ENCODE measurements at regions not wholly inside any gene's neighbourhood (a gene's known extent, or its start where the extent isn't known, plus 50 kb on each side); places are given as distances from the start of the nearest gene placed in this dataset.
"Not testable (repeated sequence)": the region's sequence is repeated elsewhere in the genome, so short reads cannot be mapped to it uniquely, and the experiment has no call there.

GRCh38 chr6:119781365-119781764, 431.8 kb upstream of the MAN1A1 start:
- DNase-seq, result no peak

- no peak for DNase-seq
These were observed 418.6 kb upstream of the MAN1A1 start for GRCh38 chr6:119768201-119768600.

GRCh38 chr6:119764927-119765681, 415.5 kb upstream of the MAN1A1 start:
- no peak for DNase-seq

GRCh38 chr6:119760046-119760445, 410.5 kb upstream of the MAN1A1 start:
- DNase-seq, result no peak

GRCh38 chr6:119758385-119758784, 408.8 kb upstream of the MAN1A1 start:
- DNase-seq, result no peak

GRCh38 chr6:119757467-119757866, 407.9 kb upstream of the MAN1A1 start:
- DNase-seq, result no peak

GRCh38 chr6:119749335-119749734, 399.8 kb upstream of the MAN1A1 start:
- DNase-seq, result no peak

GRCh38 chr6:119748535-119748934, 399.0 kb upstream of the MAN1A1 start:
- not testable (repeated sequence) for DNase-seq

- peak; percentile 76 for DNase-seq
These were observed 392.7 kb upstream of the MAN1A1 start for GRCh38 chr6:119742188-119742803.

GRCh38 chr6:119739769-119740168, 390.2 kb upstream of the MAN1A1 start:
- DNase-seq, result no peak

- no peak for DNase-seq
These were observed 388.9 kb upstream of the MAN1A1 start for GRCh38 chr6:119738425-119738824.

- no peak for DNase-seq
These were observed 386.9 kb upstream of the MAN1A1 start for GRCh38 chr6:119736296-119737021.

GRCh38 chr6:119735530-119735929, 386.0 kb upstream of the MAN1A1 start:
- no peak for DNase-seq

- DNase-seq, result no peak
These were observed 384.7 kb upstream of the MAN1A1 start for GRCh38 chr6:119734227-119734626.

- no peak for DNase-seq
These were observed 379.4 kb upstream of the MAN1A1 start for GRCh38 chr6:119728935-119729334.

- DNase-seq, result no peak
These were observed 378.7 kb upstream of the MAN1A1 start for GRCh38 chr6:119728220-119728750.

- DNase-seq, result no peak
These were observed 378.1 kb upstream of the MAN1A1 start for GRCh38 chr6:119727504-119728219.

- not testable (repeated sequence) for DNase-seq
These were observed 377.4 kb upstream of the MAN1A1 start for GRCh38 chr6:119726912-119727311.

GRCh38 chr6:119726086-119726485, 376.5 kb upstream of the MAN1A1 start:
- DNase-seq, result no peak

GRCh38 chr6:119720160-119720559, 370.6 kb upstream of the MAN1A1 start:
- DNase-seq, result no peak

- DNase-seq, result no peak
These were observed 368.4 kb upstream of the MAN1A1 start for GRCh38 chr6:119717942-119718341.

GRCh38 chr6:119716668-119717270, 367.2 kb upstream of the MAN1A1 start:
- no peak for DNase-seq

GRCh38 chr6:119713903-119714302, 364.3 kb upstream of the MAN1A1 start:
- no peak for DNase-seq

Measured in activated effector memory CD4-positive, alpha-beta T cell treated with anti-CD3 and anti-CD28 coated beads, Interleukin-2, amount 50 U/mL, for 16 hours (primary cell).